T47D (cell line): ENCODE measurements at regions not wholly inside any gene's neighbourhood (a gene's known extent, or its start where the extent isn't known, plus 50 kb on each side); places are given as distances from the start of the nearest gene placed in this dataset.

Source experiments
- DNase-seq, 2 experiments: peaks; one replicate each; pipeline versions ENCODE4 v3.0.0 to v3.0.0-alpha.2; 2011 to 2012; ENCODE audit warnings: low read depth in 1 of 2, low spot score in 1 of 2
- JUND ChIP-seq: IDR thresholded peaks from 2 replicates; pipeline ENCODE4 v1.6.1; 2012; ENCODE audit warnings: low read depth
- in situ Hi-C: cut with HindIII; loops from 2 replicates; pipeline ENCODE4 v1.10.0; 2016; ENCODE audit warnings: low sequenced_read_pairs, low pct_unique_long_range_greater_than_20kb

GRCh38 chr4:26071688-26072087 is 157.7 kb downstream of the SMIM20 start:
- DNase-seq: no peak
- TF ChIP-seq JUND: no peak
- in situ Hi-C loops: no loop called here

GRCh38 chr4:26073886-26074560 is 160.0 kb downstream of the SMIM20 start:
- in situ Hi-C loops: no loop called here
- no peak for DNase-seq
- no peak for TF ChIP-seq JUND

- in situ Hi-C loops: no loop called here
- no peak for DNase-seq
- TF ChIP-seq JUND: no peak
These were observed 160.9 kb downstream of the SMIM20 start for GRCh38 chr4:26074712-26075430.

GRCh38 chr4:26075583-26075982 is 161.6 kb downstream of the SMIM20 start:
- in situ Hi-C loops: no loop called here
- no peak for TF ChIP-seq JUND
- DNase-seq: no peak

- in situ Hi-C loops: no loop called here
- TF ChIP-seq JUND: no peak
- no peak for DNase-seq
These were observed 162.1 kb downstream of the SMIM20 start for GRCh38 chr4:26076000-26076587.

DNA sequence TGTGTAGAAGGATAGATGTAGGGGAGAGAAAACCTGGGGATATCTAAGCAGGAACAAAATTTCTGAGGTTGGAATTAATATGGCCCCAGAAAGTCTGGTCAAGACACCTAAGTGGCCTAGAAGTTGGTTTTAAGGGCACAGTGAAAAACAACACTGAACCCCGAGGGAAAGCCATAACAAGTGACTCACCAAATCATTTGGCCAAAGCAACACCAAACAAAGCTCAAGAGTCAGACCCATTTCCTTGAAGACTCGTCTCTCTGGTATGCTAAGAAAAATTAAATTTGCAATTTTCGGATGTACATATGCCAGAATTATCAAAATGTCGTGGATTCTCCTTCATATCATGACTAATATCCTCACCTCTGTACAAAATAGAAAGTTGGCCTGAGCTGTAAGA is 162.9 kb downstream of the SMIM20 start:
- TF ChIP-seq JUND: no peak
- DNase-seq: no peak
- in situ Hi-C loops: no loop called here

DNA sequence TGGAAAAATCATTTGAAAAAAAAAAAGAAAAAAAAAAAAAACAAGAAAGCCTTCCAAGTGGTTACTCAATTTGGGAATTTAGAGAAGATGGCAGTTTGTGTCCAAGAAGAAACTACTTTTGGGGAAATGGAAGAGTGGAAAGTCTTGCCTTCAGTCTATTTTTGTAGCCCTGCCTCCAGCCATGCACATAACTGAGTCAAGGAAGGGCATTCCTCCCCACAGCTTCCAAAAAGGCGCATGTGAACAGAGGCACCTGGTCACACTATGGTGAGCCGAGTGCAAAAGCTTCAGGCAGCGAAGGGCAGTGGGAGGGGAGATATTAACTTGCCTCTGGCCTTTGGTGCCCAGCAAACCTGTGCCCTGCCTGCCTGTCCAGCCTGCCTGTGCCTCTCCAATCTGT is 163.7 kb downstream of the SMIM20 start:
- DNase-seq: no peak
- in situ Hi-C loops: no loop called here
- no peak for TF ChIP-seq JUND

- DNase-seq: no peak
- no peak for TF ChIP-seq JUND
- in situ Hi-C loops: no loop called here
These were observed 167.0 kb downstream of the SMIM20 start for GRCh38 chr4:26080870-26081628.

GRCh38 chr4:26081795-26082498 is 167.9 kb downstream of the SMIM20 start:
- peak; percentile 10 to 57 for DNase-seq
- no peak for TF ChIP-seq JUND
- in situ Hi-C loops: no loop called here

DNA sequence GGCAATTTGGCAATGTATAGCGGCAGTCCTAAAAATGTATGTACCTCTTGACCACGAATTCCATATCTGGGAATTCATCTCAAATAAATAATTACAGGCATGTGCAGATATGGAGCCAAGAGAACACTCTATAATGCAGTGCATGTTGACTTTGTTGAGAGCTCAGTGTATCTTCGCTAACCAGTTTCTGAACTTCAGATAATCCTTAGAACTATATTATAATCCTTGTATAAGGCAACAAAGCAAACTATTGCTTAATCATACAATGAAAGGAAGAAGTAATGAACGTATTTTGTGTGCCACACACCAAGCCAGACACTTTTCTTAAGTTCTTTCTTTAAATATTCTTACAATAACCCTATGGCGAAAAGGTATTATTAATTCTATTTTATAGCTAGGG is 168.5 kb downstream of the SMIM20 start:
- no peak for TF ChIP-seq JUND
- in situ Hi-C loops: no loop called here
- DNase-seq: peak in 1 of 2 experiments; percentile 7

DNA sequence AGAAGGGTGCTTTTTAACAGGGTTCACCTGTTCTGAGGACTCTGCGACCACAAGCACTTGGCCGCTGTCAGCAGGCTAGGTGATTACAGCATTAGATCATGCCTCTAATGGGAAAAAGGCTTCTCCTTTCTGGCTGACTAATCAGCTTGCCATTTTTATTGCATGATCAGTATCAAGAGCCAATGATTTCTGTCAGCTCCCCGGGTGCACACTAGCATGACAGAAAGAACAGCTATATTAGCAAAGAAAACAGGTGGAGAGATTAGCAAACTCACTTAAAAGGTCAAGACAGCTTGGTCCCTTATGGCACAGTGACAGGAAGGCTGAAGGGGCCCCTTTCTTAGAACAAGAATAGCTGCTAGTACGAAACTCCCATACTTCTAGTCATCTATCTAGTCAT is 170.0 kb downstream of the SMIM20 start:
- in situ Hi-C loops: no loop called here
- DNase-seq: no peak
- TF ChIP-seq JUND: no peak

DNA sequence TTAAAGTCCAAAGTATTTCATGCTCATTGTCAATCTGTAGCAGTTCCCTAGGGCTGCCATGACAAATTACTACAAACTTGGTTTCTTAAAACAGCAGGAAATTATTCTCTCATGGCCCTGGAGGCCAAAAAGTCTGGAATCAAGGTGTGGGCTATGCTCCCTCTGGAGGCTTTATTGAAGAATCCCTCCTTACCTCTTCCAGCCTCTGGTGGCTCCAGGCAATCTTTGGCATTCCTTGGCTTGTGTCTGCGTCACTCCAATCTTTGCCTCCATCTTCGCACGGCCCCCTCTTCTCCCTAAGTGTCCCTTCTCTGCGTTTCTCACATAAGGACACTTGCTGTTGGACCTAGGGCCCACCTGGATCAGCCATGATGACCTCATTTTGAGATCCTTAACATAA is 170.4 kb downstream of the SMIM20 start:
- DNase-seq: no peak
- in situ Hi-C loops: no loop called here
- TF ChIP-seq JUND: no peak
